DMS79 treated with DMSO at 0.1 percent for 48 hours (cell line): ENCODE measurements at regions not wholly inside any gene's neighbourhood (a gene's known extent, or its start where the extent isn't known, plus 50 kb on each side); places are given as distances from the start of the nearest gene placed in this dataset.

Experiments
- DNase-seq: peaks from one replicate; lab custom pipeline; 2025; lab: John Stamatoyannopoulos, UW

- no peak for DNase-seq
Observed at GRCh38 chr2:67516899-67517530, 119.9 kb downstream of the ETAA1 start.

DNA sequence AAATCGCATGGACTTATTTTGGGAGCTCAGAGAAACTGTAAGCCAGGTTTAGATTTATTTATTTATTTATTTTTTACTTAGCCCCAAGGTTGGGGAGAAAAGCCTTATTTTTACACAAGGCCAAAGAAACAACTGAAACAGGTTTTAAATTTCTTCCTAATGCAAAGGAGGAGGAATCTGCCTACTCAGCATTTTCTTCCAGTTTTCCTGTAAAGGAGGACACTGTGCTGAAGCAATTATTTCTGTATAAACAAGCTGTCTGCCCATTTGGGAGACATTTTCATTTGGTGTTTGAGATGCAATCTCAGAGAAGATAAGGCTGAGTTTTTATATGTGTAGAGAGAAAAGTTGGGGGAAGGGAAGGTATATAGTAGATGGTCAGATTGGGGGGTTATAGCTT lies 125.0 kb downstream of the ETAA1 start:
- no peak for DNase-seq

DNA sequence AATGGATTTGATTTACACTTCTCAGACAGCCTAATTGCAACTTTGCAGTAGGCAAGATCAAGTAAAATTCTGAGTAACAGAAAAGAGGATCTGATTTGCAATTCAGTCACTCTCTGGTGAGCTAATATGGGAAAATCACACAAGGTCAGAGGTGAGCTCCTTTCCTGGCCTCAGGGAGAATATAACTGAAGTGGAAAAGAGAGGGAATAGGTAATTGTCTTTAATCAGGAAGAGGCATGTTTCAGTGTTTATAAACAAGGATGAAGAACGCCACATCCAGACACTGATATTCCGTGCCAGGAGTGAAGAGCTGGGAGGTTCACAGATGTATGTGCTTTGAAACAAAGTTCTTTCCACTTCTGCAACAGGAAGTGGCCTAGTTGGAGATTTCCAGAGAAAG lies 127.1 kb downstream of the ETAA1 start:
- DNase-seq, result no peak

DNA sequence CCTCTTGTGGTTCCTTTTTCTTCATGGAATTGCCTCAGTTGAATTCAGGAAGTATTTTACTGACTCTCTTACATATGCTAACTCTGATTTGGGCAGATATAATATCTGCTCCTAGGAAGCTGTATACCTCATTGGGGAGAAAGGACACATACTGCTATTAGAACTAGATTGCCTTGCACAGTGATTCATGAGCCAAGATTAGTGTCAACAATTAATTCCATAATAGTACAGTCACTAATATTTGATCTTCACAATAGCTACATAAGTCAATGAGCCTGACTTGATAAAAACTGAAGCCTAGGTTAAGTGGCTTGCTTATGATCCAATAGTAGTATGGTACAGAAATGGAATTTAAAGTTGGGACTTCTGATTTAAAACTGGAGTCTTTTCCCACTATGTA lies 127.6 kb downstream of the ETAA1 start:
- DNase-seq, result no peak

DNA sequence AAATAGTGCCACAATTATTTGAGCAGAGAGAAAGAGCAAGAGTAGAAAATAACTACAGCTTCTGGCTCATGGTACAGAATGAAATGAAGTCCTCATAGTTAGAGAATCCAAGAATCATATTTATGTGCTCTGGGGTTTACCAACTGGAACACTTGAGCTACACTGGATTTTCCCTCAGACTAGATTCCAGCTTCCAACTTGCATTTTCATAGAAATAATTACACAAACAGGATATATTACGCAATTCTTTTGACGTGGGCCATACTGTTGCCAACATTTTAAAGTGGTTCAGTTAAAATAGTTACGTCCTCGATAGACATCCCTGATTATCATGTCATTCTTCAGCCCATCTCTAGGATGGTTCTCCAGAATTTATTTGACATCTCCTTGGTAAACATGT lies 129.2 kb downstream of the ETAA1 start:
- no peak for DNase-seq

DNA sequence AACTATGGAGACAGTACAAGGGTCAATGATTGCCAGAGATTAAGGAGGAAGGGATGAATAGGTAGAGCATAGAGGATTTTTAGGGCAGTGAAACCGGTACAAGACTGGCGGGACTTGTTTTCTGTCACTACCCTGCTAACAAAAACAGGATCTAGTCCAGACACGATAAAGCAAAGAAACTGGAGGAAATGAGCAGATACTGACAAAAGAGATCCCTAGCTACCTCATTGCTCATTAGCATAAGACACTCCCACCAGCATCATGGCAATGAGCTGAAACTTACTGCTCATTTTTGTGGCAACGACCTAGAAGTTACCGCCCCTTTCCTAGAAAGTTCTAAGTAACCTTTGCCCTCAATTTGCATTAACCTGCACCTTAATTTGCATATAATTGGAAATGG lies 131.2 kb downstream of the ETAA1 start:
- DNase-seq, result no peak

DNA sequence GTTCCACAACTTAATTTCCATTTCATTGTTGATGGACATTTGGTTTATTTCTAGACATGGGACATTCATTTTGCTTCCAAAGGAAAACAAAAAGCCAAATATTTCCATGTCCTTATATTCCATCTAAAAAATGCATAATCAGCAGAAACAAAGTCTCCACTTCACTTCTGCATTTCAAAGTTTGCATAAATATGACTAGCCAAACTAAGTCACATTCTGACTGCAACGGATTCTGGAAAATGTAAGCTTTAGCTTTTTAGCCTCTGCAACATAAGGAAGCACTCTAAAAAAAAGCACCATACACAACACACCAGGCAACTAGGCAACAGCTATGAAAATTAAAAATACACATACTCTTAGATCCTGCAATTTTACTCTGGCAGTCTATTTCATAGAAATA lies 135.3 kb downstream of the ETAA1 start:
- DNase-seq, result no peak

DNA sequence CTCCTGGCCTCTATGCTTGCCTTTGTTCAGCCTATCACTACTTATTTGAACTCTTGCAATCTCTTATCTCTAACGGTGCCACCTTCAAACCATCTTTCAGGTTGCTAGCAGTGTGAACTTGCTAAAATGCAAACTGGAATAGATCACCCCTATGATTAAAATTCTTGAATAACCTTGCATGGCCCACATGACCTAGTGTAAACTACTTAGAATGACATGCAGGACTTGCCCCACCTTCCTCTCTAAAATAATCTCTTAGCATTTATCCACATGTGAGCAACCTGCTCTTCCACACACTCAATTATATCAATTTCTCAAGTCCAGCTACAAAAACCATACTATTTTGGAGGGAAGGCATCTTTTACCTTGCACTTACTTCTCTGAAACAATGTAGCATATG lies 137.6 kb downstream of the ETAA1 start:
- DNase-seq, result no peak

DNA sequence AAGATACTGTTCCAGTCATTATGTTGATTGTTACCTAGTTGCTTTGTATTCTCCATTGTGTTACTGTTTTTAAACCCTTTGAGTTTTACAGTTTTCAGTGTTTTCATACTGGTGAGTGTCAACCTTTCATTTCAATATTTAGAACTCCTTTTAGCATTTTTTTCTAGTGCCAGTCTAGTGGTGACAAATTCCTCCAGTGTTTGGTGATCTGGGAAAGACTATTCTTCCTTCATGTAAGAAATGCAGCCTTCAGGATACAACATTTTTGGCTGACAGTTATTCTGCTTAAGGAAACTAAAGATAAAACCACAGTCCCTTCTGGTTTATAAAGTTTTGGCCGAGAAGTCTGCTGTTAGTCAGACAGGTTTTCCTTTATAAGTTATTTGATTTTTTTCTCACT lies 143.8 kb downstream of the ETAA1 start:
- DNase-seq, result no peak

DNA sequence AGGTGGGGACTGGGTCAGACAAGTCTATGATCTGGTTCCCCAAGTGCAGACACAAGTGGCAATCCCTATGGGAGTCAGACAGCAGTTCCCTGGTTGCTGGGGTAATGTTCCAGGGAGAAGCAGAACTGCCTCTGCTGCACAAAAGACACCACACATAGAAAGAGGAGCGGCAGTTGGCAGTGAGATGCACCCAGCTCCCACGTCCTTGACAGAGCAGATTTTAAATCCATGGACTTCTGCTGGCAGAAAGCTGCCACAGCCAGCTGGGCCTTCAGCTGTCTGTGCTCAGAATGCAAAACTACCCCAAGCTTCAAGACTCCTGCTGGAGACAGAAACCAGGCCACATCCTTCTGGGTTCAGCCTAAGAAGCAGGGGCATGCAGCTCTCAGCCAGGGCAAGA lies 147.2 kb downstream of the ETAA1 start:
- DNase-seq, result no peak

DNA sequence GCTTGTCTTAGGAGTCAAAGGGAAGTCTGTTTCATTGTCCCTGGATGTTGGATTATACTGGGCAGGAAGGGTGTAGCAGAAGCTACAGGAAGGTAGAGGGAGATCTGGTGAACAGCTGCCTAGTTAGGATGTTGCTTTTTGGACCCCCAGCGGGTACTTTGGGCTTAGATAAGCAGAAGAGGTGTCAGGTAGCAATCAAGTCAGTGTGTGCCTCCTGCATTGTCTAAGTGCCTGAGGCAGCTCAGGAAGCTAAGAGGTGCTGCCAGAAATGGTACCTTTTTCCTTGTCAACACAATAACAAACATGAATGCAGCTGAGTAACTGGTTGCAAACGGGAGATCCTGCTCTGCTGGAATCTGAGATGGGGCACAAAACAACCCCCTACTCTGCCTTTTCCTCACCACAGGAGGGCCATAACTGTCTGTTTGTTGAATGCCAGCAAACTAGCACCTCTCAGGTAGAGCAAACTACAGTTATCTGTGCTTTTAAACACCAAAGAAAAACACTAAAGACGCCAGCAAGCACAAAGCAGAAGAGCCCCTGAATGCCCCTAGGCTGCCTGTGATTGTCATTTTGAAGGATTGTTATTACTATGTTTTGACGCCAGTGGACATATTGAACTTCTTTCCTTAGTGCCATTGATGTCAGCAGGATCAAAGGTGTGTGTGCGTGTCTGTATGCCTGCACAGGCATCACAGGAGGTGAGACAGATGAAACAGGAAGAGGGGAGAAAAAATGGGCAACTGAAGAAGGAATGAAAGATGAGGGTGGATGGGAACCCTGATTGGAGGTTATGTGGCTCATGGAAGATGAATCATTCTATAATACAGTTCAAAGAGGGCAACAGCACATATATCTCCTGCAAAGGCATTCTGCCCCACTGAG lies 151.4 kb downstream of the ETAA1 start:
- no peak for DNase-seq

- DNase-seq, result no peak
Observed at GRCh38 chr2:67559156-67559555, 162.0 kb downstream of the ETAA1 start.

DNA sequence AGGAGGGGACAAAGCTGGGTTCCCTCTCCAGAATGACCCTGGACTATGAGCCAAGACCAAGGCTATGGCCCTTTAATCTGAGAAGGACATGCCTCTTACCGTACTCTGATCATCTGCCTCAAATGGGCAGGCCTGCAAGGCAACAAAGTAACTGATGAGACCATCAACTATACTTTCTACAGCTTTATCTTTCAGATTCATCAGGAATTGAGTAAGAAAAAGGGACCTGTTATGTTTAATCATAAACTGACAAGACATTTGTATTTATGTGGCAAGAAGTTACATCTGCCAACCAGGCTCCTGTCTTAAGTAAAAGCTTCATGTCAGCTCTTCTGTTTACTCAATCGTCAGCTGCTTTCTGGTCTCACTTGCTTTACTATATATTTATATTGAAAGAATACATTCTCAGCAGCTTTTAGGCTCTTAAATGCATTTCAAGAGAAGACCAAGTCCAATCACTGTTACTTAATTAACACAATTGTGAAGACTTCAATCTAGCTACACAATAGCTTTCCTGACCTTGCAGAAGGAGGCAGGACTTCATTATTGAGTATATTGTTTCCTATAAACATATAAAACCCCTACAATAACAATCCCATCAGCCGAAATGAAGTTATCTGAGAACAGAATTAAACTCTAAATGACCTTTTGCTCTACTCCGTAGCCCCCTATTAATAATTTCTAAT lies 163.8 kb downstream of the ETAA1 start:
- no peak for DNase-seq

DNA sequence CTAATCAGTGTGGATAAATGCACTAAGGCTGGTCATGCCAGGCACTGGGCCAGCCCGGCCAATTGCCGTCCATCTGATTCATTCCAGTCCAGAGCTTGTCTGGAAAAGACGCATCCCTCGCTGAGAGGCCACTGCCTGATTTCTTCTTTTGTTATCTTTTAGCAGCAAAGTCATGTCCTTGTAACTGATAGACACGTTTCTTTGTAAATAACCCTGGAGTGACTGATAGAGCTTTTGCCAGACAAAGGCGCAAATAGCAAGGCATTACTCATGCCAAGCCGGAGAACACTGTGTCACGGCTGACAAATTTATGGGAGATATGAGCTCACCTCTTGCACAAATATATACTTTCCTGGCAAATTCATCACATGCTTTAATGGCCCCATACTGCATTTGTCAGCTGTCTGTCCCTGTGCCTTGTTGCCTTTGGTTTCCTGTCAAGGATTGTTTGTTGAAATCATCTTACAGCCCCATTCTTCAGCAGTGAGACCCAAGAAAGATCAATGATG lies 164.4 kb downstream of the ETAA1 start:
- no peak for DNase-seq

DNA sequence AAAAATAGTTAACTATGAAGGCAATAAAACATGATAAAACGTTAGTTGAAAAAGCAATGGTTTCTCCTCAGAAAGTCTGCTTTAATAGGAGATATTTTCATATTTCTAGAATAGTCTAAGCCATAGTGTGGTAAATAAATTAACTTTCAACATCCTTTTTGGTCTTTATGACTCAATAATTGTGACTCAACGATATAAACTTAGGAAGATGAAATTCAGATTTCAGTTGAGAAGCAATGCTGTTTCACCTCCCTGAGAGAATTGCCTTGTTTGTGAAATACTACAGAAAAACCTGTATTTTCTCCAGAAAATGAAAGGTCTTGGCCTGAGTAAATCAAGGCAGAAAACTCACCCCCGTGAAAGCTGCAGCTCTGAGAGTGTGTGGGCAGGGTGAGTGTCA lies 166.9 kb downstream of the ETAA1 start:
- DNase-seq, result no peak

GRCh38 chr2:67564626-67565025 lies 167.5 kb downstream of the ETAA1 start:
- no peak for DNase-seq

DNA sequence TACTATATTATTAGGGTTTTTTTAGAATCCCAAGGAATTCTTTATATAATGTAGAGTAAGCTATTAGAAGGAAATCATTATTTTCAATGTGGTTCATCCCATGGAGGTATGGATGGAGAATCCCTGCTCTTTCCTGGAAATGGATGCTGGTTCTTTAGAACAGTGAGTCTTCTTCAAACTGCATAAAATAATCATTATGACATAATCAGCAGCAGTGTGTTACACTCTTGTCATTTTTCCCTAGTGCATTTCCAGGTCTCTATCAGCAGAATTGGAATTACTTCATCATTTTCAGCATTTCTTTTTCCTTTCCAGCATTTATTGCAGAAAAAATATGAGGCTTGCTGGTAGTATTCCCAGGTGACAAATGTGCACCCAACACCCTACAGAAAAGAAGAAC lies 168.1 kb downstream of the ETAA1 start:
- DNase-seq, result no peak

DNA sequence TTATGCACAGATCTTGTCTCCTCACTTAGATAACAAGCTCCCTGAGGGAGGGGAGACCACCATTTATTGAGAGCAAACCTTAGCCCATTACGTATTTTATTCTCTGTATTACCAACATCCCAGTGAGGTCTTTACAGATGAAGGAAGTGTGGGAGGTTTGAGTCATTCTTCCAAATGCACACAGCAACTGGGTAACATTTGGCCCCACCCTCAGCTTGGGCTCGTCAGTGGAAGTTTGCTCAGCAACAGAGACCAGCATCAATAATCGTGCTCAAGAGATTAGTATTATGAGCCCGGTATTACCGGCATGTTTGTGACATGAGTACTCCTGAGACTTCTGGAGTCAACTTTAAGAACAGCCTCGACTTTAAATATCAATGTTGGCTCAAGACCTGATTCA lies 168.6 kb downstream of the ETAA1 start:
- DNase-seq, result no peak

- DNase-seq, result no peak
Observed at GRCh38 chr2:67566285-67566684, 169.2 kb downstream of the ETAA1 start.

DNA sequence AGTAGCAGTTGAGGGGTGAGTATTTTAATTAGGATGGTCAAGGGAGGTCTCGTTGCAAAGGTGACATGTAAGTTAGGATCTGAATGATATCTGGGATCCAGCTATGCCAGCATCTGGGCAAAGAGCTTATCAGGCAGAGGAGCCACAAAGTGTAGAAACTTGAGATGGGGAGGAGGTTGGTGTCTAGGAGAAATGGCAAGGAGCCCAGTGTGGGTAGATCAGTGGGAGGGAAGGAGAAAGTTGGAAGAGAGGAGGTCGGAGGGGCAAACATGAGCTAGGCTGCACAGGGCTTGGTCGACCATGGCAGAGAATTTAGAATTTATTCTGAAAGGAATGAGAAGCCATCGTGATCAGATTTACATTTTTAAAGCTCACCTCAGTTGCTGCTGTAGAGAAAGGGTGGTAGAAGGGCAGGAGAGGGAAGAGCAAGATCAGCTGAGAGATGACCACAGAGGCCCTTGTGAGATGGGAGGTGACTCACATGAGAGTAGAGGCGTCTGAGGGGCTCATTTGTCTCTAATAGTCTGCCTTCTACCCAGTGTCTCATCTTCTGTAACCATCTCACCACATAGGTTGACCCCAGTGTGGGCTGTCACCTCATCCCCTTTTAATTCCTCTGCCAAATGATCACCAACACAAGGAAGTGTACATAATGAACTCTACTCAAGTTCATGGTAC lies 170.0 kb downstream of the ETAA1 start:
- no peak for DNase-seq

- DNase-seq, result no peak
Observed at GRCh38 chr2:67567886-67568285, 170.8 kb downstream of the ETAA1 start.

- DNase-seq, result no peak
Observed at GRCh38 chr2:67570611-67571010, 173.5 kb downstream of the ETAA1 start.
